IPS-20b (cell line): ENCODE measurements at regions not wholly inside any gene's neighbourhood (a gene's known extent, or its start where the extent isn't known, plus 50 kb on each side); places are given as distances from the start of the nearest gene placed in this dataset.
"Not testable (repeated sequence)": the region's sequence is repeated elsewhere in the genome, so short reads cannot be mapped to it uniquely, and the experiment has no call there.

ENCODE experiments used
- H3K27ac ChIP-seq: one replicate; pipeline ENCODE4 v1.5.1; 2013; ENCODE audit warnings: low read length
- H3K27me3 ChIP-seq: 2 replicates; pipeline ENCODE4 v1.6.1; 2013; ENCODE audit warnings: mild to moderate bottlenecking, low read length, inconsistent platforms; ENCODE audit not compliant: insufficient read depth
- H3K36me3 ChIP-seq: 2 replicates; pipeline ENCODE4 v1.6.1; 2013; ENCODE audit warnings: low read depth, mild to moderate bottlenecking, inconsistent platforms, low read length, moderate library complexity; ENCODE audit not compliant: insufficient read depth
- H3K4me1 ChIP-seq: 2 replicates; pipeline ENCODE4 v1.6.1; 2013; ENCODE audit warnings: mild to moderate bottlenecking, control low read depth, inconsistent platforms, low read length, moderate library complexity; ENCODE audit not compliant: insufficient read depth
- H3K4me3 ChIP-seq: 2 replicates; pipeline ENCODE4 v1.5.1; 2013; ENCODE audit warnings: mild to moderate bottlenecking, low read length, inconsistent platforms
- H3K9ac ChIP-seq: 2 replicates; pipeline ENCODE4 v1.6.1; 2013; ENCODE audit warnings: low read depth, mild to moderate bottlenecking, inconsistent platforms, low read length, moderate library complexity
- H3K9me3 ChIP-seq: 2 replicates; pipeline ENCODE4 v1.6.1; 2013; ENCODE audit warnings: mild to moderate bottlenecking, low read depth, low read length, inconsistent platforms; ENCODE audit not compliant: insufficient read depth

DNA sequence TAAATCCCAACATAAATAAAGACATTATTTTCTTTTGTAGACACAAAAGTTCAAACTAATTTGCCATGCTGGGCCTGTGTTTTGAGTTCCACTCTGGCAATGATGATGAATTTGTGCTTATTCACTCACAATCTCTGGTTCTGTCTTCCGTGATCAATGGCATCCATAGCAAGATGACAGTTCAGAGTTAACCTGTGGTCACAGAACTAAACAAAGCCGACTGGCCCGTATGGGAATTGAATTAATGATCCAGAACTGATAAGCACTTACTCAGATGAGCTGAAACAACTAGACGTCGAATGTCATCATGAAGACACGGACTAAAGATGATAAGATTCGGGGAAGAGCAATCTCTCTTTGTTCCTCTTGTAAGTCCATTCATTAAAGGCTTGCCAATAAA, 81.6 kb downstream of the CAPZA3 start:
- Histone ChIP-seq H3K27me3 (no peaks in the 10 kb centered on the region), H3K36me3 (no peaks in the 10 kb centered on the region), H3K27ac (no peak overlapping the region), H3K9me3 (no peaks in the 10 kb centered on the region), H3K9ac (no peak overlapping the region), H3K4me3 (no peak overlapping the region), H3K4me1 (no peaks in the 10 kb centered on the region)

DNA sequence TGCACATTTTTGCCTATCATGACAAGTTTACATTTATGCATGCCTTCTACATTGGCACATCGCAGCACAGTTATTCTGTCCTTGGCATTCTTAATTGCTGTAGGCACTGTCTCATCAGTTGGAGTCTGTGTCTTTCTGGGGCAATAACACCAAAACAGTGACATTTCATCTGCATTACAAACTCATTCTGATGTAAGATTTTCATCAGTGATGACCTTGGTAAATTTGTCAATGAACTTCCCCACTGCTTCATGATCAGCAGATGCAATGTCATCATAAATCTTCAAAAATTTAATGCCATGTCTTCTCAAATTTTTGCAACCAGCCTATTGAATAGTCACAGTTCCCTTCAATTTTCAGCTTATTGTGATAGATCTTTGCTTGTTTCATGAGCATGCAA, 85.5 kb downstream of the CAPZA3 start:
- Histone ChIP-seq H3K27ac (no peak overlapping the region), H3K36me3 (no peaks in the 10 kb centered on the region), H3K27me3 (no peaks in the 10 kb centered on the region), H3K4me3 (no peak overlapping the region), H3K9ac (no peak overlapping the region), H3K9me3 (peaks cover 4% of the 10 kb centered on the region; the same call in 1 of the 2 replicates), H3K4me1 (no peaks in the 10 kb centered on the region)

DNA sequence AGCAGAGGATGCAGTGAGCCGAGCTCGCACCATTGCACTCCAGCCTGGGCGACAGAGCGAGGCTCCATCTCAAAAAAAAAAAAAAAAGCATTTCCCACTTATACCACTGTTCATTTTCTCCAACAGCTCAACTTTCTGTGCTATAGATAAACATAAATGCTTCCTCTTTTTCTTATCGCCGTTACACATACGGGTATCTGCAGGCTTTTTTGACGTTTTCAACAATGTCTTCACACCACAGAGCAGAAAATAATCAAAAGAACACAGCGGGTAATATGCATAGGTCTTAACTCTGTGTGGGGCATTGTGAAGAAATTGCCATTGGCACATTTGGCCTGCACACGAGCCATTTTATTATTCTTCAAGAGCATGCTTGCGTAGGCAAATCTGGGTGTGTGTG, 86.4 kb downstream of the CAPZA3 start:
- H3K4me3 ChIP-seq, result no peak overlapping the region
- H3K9ac ChIP-seq, result no peak overlapping the region
- no peaks in the 10 kb centered on the region for H3K27me3 ChIP-seq
- peaks cover 12% of the 10 kb centered on the region for H3K9me3 ChIP-seq
- H3K4me1 ChIP-seq, result no peaks in the 10 kb centered on the region
- no peaks in the 10 kb centered on the region for H3K36me3 ChIP-seq
- H3K27ac ChIP-seq, result no peak overlapping the region

DNA sequence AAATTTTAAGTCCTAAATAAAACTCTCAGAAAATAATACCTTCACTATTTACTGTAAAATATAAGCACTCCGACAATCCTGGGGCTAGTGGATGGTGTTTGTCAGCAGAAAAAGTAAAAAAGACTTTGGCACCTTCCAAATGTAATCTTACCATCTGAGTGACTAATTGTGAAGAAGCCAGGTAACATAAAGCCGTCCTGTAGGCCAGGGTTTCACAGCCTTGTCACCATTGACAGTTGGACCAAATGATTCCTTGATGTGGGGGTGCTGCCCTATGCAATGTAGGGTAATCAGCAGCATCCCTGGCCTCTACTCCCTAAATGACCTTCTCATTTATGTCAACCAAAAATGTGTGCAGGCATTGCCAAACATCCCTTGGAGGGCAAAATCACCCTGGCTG, 87.2 kb downstream of the CAPZA3 start:
- no peaks in the 10 kb centered on the region for H3K27me3 ChIP-seq
- H3K36me3 ChIP-seq, result no peaks in the 10 kb centered on the region
- peaks cover 17% of the 10 kb centered on the region for H3K9me3 ChIP-seq
- no peaks in the 10 kb centered on the region for H3K4me1 ChIP-seq
- no peak overlapping the region for H3K27ac ChIP-seq
- no peak overlapping the region for H3K4me3 ChIP-seq
- H3K9ac ChIP-seq, result no peak overlapping the region

DNA sequence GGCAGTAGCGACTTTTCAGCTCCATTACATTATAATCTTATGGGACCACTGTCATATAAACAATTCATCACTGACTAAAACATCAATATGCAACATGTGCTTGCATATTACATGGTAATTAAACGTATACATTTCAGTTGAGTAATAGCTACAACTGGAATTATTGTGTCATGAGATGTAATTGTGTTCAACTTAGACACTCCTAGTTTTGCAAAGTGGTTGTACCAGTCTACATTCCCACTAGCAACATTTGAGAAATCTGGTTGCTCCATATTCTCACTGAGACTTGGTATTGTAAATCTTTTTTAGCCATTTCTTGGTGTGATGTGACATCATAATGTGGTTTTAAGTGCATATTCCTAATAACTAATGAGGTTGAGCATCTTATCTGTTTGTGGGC, 90.0 kb downstream of the CAPZA3 start:
- no peak overlapping the region for H3K9ac ChIP-seq

DNA sequence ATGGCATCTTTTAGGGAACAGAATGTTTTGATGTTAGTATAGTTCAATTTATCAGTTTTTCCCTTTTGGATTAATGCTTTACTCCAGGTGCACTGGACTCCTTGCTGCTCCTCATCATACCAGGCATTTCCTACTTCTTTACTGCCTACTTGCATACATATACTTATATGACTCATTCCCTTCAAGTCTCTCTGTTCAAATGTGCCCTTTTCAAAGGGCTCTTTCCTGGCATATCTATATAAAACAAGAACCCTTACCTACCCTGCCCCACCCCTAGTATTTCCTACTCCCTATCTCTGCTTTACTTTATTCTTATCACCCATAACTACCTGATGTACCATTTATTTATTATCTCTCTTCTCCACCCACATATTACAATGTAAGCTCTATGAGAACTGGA, 90.6 kb downstream of the CAPZA3 start:
- Histone ChIP-seq H3K36me3 (no peaks in the 10 kb centered on the region), H3K9ac (no peak overlapping the region), H3K4me1 (no peaks in the 10 kb centered on the region), H3K9me3 (peaks cover 17% of the 10 kb centered on the region), H3K27me3 (no peaks in the 10 kb centered on the region), H3K27ac (no peak overlapping the region), H3K4me3 (no peak overlapping the region)

More for the DNA sequence above, 90.0 kb downstream of the CAPZA3 start:
- Histone ChIP-seq H3K9me3 (peaks cover 17% of the 10 kb centered on the region), H3K4me3 (no peak overlapping the region), H3K36me3 (no peaks in the 10 kb centered on the region), H3K27ac (no peak overlapping the region), H3K27me3 (no peaks in the 10 kb centered on the region), H3K4me1 (no peaks in the 10 kb centered on the region)

DNA sequence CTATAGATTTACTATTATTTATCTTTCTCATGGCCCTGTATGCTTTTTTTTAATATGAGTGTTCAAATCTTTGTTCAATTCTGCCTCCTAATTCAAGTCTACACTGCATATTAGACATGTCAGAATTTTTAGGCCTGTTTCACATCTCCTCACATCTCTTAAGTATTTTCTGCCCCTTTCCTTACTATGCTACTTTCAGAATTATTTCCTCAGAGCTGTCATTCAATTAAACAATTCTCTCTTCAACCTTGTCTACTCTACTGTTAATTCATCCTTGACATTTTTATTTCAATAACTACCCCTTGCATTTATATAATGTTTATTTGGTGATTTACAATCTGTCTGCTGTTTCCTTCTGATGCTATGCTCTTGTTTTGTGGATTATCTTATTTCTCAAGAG, 91.1 kb downstream of the CAPZA3 start:
- no peaks in the 10 kb centered on the region for H3K27me3 ChIP-seq
- no peaks in the 10 kb centered on the region for H3K4me1 ChIP-seq
- no peak overlapping the region for H3K4me3 ChIP-seq

DNA sequence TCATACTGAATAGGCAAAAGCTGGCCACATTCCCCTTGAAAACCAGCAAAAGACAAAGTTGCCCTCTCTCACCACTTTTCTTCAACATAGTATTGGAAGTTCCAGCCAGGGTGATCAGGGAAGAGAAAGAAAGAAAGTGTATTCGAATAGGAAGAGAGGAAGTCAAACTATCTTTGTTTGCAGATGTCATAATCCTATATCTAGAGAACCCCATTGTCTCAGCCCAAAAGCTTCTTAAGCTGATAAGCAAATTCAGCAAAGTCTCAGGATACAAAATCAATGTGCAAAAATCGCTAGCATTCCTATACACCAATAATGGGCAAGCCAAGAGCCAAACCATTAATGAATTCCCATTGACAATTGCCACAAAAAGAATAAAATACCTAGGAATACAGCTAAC, 95.0 kb downstream of the CAPZA3 start:
- H3K9me3 ChIP-seq, result peaks cover 17% of the 10 kb centered on the region
- not testable (repeated sequence) for H3K27ac ChIP-seq, H3K4me3 ChIP-seq, H3K4me1 ChIP-seq, H3K27me3 ChIP-seq, H3K9ac ChIP-seq, H3K36me3 ChIP-seq

More for the DNA sequence above, 91.1 kb downstream of the CAPZA3 start:
- Histone ChIP-seq H3K36me3 (no peaks in the 10 kb centered on the region), H3K27ac (no peak overlapping the region), H3K9ac (no peak overlapping the region), H3K9me3 (peaks cover 17% of the 10 kb centered on the region)

DNA sequence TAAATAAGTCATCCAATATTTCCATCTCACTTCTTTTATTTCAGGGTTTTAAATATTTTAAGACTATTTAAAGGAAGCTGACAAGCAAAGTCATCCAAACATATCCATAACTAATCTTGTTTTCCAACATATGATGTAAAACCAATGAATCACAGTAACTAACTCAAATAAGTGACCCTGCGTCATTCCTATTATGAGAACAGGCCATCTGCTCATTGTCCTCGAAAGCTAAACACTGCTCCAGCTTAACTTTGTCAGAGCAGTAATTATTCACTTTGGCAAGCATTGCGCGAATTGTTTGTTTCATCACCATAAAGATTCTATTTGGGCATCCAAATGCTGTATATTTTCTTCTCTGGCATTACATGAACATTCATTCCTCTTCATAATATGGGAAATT, 99.1 kb downstream of the CAPZA3 start:
- no peaks in the 10 kb centered on the region for H3K27me3 ChIP-seq
- H3K4me1 ChIP-seq, result no peaks in the 10 kb centered on the region
- no peaks in the 10 kb centered on the region for H3K36me3 ChIP-seq
- H3K4me3 ChIP-seq, result no peak overlapping the region
- H3K9me3 ChIP-seq, result no peaks in the 10 kb centered on the region
- no peak overlapping the region for H3K27ac ChIP-seq
- no peak overlapping the region for H3K9ac ChIP-seq

DNA sequence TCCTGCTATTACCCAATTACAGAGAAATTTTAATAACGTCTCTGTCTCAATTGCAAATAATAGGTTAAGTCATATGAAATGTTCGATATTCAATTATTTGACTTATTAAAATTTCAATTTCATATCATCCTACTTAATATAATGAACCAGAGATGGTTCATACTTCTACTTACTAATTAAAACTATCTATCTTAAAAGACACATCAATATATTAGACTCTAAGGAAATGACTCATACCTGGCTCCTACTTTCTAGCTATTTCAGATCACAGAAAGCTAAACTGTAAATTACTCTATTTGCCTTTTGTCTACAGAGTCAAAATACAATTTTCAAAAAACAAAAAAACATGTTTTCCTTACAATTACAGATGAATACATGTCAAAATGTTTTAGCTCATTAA, 99.6 kb downstream of the CAPZA3 start:
- no peaks in the 10 kb centered on the region for H3K9me3 ChIP-seq
- no peak overlapping the region for H3K27ac ChIP-seq
- H3K9ac ChIP-seq, result no peak overlapping the region
- no peaks in the 10 kb centered on the region for H3K27me3 ChIP-seq
- H3K4me1 ChIP-seq, result no peaks in the 10 kb centered on the region
- H3K4me3 ChIP-seq, result no peak overlapping the region
- H3K36me3 ChIP-seq, result no peaks in the 10 kb centered on the region

DNA sequence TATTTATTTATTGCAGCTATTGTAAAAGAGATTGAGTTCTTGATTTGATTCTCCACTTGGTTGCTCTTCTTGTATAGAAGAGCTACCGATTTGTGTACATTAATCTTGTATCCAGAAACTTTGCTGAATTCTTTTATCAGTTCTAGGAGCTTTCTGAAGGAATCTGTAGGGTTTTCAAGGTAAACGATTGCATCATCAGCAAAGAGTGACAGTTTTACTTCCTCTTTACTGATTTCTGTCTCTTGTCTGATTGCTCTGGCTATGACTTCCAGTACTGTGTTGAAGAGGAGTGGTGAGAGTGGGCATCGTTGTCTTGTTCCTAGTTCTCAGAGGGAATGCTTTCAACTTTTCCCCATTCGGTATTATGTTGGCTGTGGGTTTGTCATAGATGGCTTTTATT, 103.1 kb downstream of the CAPZA3 start:
- H3K4me3 ChIP-seq, H3K27ac ChIP-seq, H3K4me1 ChIP-seq, H3K9me3 ChIP-seq, H3K36me3 ChIP-seq, H3K9ac ChIP-seq, H3K27me3 ChIP-seq: not testable (repeated sequence)

DNA sequence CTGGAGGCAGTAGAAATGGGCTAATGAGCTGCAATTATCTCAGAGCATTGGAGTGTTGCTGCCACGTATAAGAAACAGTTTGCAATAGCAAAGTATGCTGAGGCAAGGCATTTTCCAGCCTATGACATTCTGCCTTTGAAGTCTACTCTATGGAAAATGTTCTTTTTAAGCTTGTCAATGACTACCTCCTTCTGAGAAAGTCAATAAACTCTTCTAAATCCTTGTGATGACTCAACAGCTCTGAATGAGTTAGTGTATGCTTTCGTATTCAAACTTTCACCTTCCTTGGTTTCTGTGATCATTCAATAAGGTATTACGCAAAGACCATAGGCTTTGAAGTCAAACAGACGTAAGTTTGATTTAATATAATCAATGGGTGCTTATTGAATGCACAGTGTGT, 111.2 kb downstream of the CAPZA3 start:
- Histone ChIP-seq H3K4me3 (no peak overlapping the region), H3K36me3 (no peaks in the 10 kb centered on the region), H3K27ac (no peak overlapping the region), H3K4me1 (no peaks in the 10 kb centered on the region), H3K9me3 (no peaks in the 10 kb centered on the region), H3K9ac (no peak overlapping the region), H3K27me3 (no peaks in the 10 kb centered on the region)

DNA sequence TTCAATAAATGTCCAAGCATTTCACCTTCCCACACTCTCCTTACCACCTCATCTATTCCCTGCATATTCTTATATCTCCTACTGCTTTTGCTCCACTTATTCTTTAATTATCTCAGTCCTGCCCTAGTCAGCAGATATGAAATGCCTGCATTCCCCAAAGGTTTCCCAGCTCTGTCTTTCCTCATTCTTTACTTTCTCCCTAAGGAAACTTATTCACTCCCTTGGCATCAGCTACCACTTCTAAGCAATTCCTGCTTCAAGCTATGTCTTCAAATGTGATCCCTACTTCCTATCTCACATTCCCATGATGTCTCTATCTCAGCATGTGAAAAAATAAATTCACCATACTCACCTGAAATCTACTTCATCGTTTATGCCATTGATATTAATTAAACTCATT, 111.8 kb downstream of the CAPZA3 start:
- Histone ChIP-seq H3K27me3 (no peaks in the 10 kb centered on the region), H3K27ac (no peak overlapping the region), H3K9ac (no peak overlapping the region), H3K36me3 (no peaks in the 10 kb centered on the region), H3K9me3 (no peaks in the 10 kb centered on the region), H3K4me1 (no peaks in the 10 kb centered on the region), H3K4me3 (no peak overlapping the region)
